ENCODE measurements at regions not wholly inside any gene's neighbourhood (a gene's known extent, or its start where the extent isn't known, plus 50 kb on each side); places are given as distances from the start of the nearest gene placed in this dataset.

- H3K36me3 ChIP-seq (ENCODE audit: low read depth, low read length): no peaks in the 10 kb centered on the region
- POLR2A ChIA-PET (ENCODE audit: unreplicated experiment): no interaction called here
- intact Hi-C loops (cut with micrococcal nuclease): no loop called here
- H3K27ac ChIP-seq (ENCODE audit: low read length): no peak overlapping the region
- H3K9ac ChIP-seq (ENCODE audit: low read length): no peak overlapping the region
- no peaks in the 10 kb centered on the region for H3K27me3 ChIP-seq (ENCODE audit: low read length)
- no peaks in the 10 kb centered on the region for H3F3A ChIP-seq (ENCODE audit: low read length, unreplicated experiment)
- CTCF ChIA-PET: no interaction called here
- no peak overlapping the region for H2AFZ ChIP-seq (ENCODE audit: low read length)
- no TSS peak for BruUV-seq (replicated peaks)
- no peak for ATAC-seq
- H3K4me1 ChIP-seq (ENCODE audit: insufficient read depth, low read length): peaks cover 10% of the 10 kb centered on the region
- TF ChIP-seq EZH2phosphoT487 (IDR thresholded peaks at IDR 0.05; ENCODE audit: borderline replicate concordance, low read length): no peak
- TF ChIP-seq EZH2 (IDR thresholded peaks at IDR 0.05; ENCODE audit: low read length, unreplicated experiment): no peak
- TF ChIP-seq CTCF (conservative IDR thresholded peaks at IDR 0.05; ENCODE audit: low read depth, low read length): no peak
- H3K9me2 ChIP-seq (replicated peaks; ENCODE audit: low read length): no peaks in the 10 kb centered on the region
- no peak overlapping the region for H3K4me2 ChIP-seq (ENCODE audit: low read length)
- no peak for DNase-seq
- no peaks in the 10 kb centered on the region for H4K20me1 ChIP-seq (ENCODE audit: low read length)
- no peak overlapping the region for H3K4me3 ChIP-seq (ENCODE audit: low read length)
- H3K79me2 ChIP-seq (ENCODE audit: low read length): no peaks in the 10 kb centered on the region
- H3K9me3 ChIP-seq (ENCODE audit: low read length): no peaks in the 10 kb centered on the region
Observed at GRCh38 chrX:4825550-4825949, 1112.1 kb upstream of the PRKX start.

DNA sequence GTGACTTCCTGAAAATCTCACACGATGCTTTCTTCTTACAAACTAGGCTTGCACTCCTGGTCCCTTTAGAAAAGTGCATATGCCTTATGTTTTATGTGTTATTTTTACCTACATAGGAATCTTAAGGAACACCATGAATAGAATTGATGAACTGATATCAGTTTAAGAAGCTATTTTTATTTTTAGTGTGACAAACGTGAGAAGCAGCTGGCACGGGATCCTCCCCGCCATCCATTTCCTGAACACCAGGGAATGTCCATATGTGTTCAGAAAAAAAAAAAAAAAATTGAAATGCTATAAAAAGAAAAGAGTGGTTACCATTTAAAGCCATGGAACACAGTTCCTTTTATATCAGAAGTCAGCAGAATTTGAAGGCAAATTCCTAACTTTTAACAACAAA is 1096.1 kb upstream of the PRKX start:
- intact Hi-C loops (cut with micrococcal nuclease): no loop called here
- ChIA-PET CTCF (no interaction called here), POLR2A (ENCODE audit: unreplicated experiment) (no interaction called here)
- Histone ChIP-seq H2AFZ (ENCODE audit: low read length) (no peak overlapping the region), H4K20me1 (ENCODE audit: low read length) (no peaks in the 10 kb centered on the region), H3K4me3 (ENCODE audit: low read length) (no peak overlapping the region), H3K27me3 (ENCODE audit: low read length) (no peaks in the 10 kb centered on the region), H3K9me3 (ENCODE audit: low read length) (no peaks in the 10 kb centered on the region), H3K9ac (ENCODE audit: low read length) (no peak overlapping the region), H3K79me2 (ENCODE audit: low read length) (no peaks in the 10 kb centered on the region), H3K36me3 (ENCODE audit: low read depth, low read length) (no peaks in the 10 kb centered on the region), H3F3A (ENCODE audit: low read length, unreplicated experiment) (no peaks in the 10 kb centered on the region), H3K9me2 (replicated peaks; ENCODE audit: low read length) (no peaks in the 10 kb centered on the region), H3K4me2 (ENCODE audit: low read length) (no peak overlapping the region), H3K4me1 (ENCODE audit: insufficient read depth, low read length) (no peaks in the 10 kb centered on the region), H3K27ac (ENCODE audit: low read length) (no peak overlapping the region)
- BruUV-seq (replicated peaks): no TSS peak
- ATAC-seq (no peak), DNase-seq (no peak)
- TF ChIP-seq EZH2phosphoT487 (IDR thresholded peaks at IDR 0.05; ENCODE audit: borderline replicate concordance, low read length) (no peak), CTCF (conservative IDR thresholded peaks at IDR 0.05; ENCODE audit: low read depth, low read length) (no peak), EZH2 (IDR thresholded peaks at IDR 0.05; ENCODE audit: low read length, unreplicated experiment) (no peak)

GRCh38 chrX:4805502-4805901 is 1092.1 kb upstream of the PRKX start:
- ChIA-PET POLR2A (ENCODE audit: unreplicated experiment) (no interaction called here), CTCF (no interaction called here)
- H3K4me2 ChIP-seq (ENCODE audit: low read length): no peak overlapping the region
- no peaks in the 10 kb centered on the region for H3K9me2 ChIP-seq (replicated peaks; ENCODE audit: low read length)
- H3K4me1 ChIP-seq (ENCODE audit: insufficient read depth, low read length): no peaks in the 10 kb centered on the region
- H3K27me3 ChIP-seq (ENCODE audit: low read length): no peaks in the 10 kb centered on the region
- DNase-seq: no peak
- H4K20me1 ChIP-seq (ENCODE audit: low read length): no peaks in the 10 kb centered on the region
- no peak for ATAC-seq
- H3K36me3 ChIP-seq (ENCODE audit: low read depth, low read length): no peaks in the 10 kb centered on the region
- no peak overlapping the region for H3K9ac ChIP-seq (ENCODE audit: low read length)
- intact Hi-C loops (cut with micrococcal nuclease): no loop called here
- H3K4me3 ChIP-seq (ENCODE audit: low read length): no peak overlapping the region
- no TSS peak for BruUV-seq (replicated peaks)
- no peak overlapping the region for H3K27ac ChIP-seq (ENCODE audit: low read length)
- no peaks in the 10 kb centered on the region for H3K9me3 ChIP-seq (ENCODE audit: low read length)
- TF ChIP-seq CTCF (conservative IDR thresholded peaks at IDR 0.05; ENCODE audit: low read depth, low read length) (no peak), EZH2phosphoT487 (IDR thresholded peaks at IDR 0.05; ENCODE audit: borderline replicate concordance, low read length) (no peak), EZH2 (IDR thresholded peaks at IDR 0.05; ENCODE audit: low read length, unreplicated experiment) (no peak)
- no peaks in the 10 kb centered on the region for H3F3A ChIP-seq (ENCODE audit: low read length, unreplicated experiment)
- H2AFZ ChIP-seq (ENCODE audit: low read length): no peak overlapping the region
- no peaks in the 10 kb centered on the region for H3K79me2 ChIP-seq (ENCODE audit: low read length)
